ENCODE measurements at regions not wholly inside any gene's neighbourhood (a gene's known extent, or its start where the extent isn't known, plus 50 kb on each side); places are given as distances from the start of the nearest gene placed in this dataset.

DNA sequence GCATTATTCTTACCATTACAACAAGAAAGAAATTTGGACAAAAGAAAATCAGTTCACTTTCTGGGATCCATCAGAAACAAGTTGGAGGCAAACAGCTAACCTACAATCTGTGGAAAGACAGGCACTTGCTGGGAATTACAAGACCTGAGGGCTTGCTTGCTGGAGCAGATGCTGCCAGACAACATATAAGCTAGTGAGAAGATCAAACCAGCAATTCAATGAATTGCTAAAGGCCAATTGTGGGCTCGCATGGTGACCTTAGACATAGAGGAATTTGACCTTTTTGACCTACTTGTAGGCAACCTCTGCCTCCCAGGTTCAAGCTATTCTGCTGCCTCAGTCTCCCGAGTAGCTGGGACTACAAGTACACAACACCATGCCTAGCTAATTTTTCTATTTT, 921.2 kb upstream of the CNTNAP5 start:
- no peaks in the 10 kb centered on the region for H3K4me1 ChIP-seq (ENCODE audit: insufficient read depth, low read length)
- H3K9ac ChIP-seq (ENCODE audit: low read length), result no peak overlapping the region
- no peaks in the 10 kb centered on the region for H3K36me3 ChIP-seq (ENCODE audit: insufficient read depth, low read length)
- H2AFZ ChIP-seq (ENCODE audit: low read depth, low read length), result no peak overlapping the region
- H3K79me2 ChIP-seq (ENCODE audit: insufficient read depth, low read length), result no peaks in the 10 kb centered on the region
- FAIRE-seq (no peak), DNase-seq (ENCODE audit: low read depth) (no peak)
- no peaks in the 10 kb centered on the region for H3K9me3 ChIP-seq (ENCODE audit: insufficient read depth, low read depth, low read length)
- H3K36me3 Mint-ChIP-seq (ENCODE audit: low read depth, unreplicated experiment), result no peaks in the 10 kb centered on the region
- no peak overlapping the region for H3K27ac Mint-ChIP-seq (ENCODE audit: unreplicated experiment)
- TF ChIP-seq CTCF (IDR thresholded peaks at IDR 0.05; ENCODE audit: insufficient read depth, low read depth, low read length) (no peak), EZH2 (IDR thresholded peaks at IDR 0.05; ENCODE audit: insufficient read depth, low read length) (no peak)
- no peak overlapping the region for H3K4me3 ChIP-seq (ENCODE audit: insufficient read depth, low read depth, low read length)
- H4K20me1 ChIP-seq (ENCODE audit: insufficient read depth, low read length), result no peaks in the 10 kb centered on the region
- H3K27me3 ChIP-seq (ENCODE audit: insufficient read depth, low read length), result no peaks in the 10 kb centered on the region
- H3K9me3 Mint-ChIP-seq (ENCODE audit: unreplicated experiment), result no peaks in the 10 kb centered on the region
- H3K4me1 Mint-ChIP-seq (ENCODE audit: low read depth, unreplicated experiment), result no peaks in the 10 kb centered on the region
- no peak overlapping the region for H3K27ac ChIP-seq (ENCODE audit: low read depth, low read length)
- no peak overlapping the region for H3K4me2 ChIP-seq (ENCODE audit: low read length)
- no peaks in the 10 kb centered on the region for H3K27me3 Mint-ChIP-seq (ENCODE audit: low read depth, unreplicated experiment)
- no peak overlapping the region for H3K4me3 Mint-ChIP-seq (ENCODE audit: unreplicated experiment)

DNA sequence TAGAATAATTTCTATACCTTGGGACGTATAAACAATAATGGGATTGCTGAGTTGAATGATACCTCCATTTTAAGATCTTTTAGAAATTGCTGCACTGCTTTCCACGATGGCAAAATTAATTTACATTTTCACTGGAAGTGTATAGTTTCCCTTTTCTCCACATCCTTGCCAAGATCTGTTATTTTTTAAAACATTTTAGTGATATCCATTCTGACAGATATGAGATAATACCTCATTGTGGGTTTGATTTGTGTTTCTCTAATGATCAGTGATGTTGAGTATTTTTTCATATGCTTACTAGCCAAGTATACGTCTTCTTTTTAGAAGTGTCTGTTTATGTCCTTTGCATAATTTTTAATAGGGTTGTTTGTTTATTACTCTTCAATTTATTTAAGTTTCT, 908.5 kb upstream of the CNTNAP5 start:
- DNase-seq (ENCODE audit: low read depth), result no peak
- Histone ChIP-seq H3K9me3 (ENCODE audit: insufficient read depth, low read depth, low read length) (no peaks in the 10 kb centered on the region), H3K4me1 (ENCODE audit: insufficient read depth, low read length) (no peaks in the 10 kb centered on the region), H3K36me3 (ENCODE audit: insufficient read depth, low read length) (no peaks in the 10 kb centered on the region), H3K27ac (ENCODE audit: low read depth, low read length) (no peak overlapping the region), H4K20me1 (ENCODE audit: insufficient read depth, low read length) (no peaks in the 10 kb centered on the region), H3K4me3 (ENCODE audit: insufficient read depth, low read depth, low read length) (no peak overlapping the region), H3K9ac (ENCODE audit: low read length) (no peak overlapping the region), H3K79me2 (ENCODE audit: insufficient read depth, low read length) (no peaks in the 10 kb centered on the region), H3K27me3 (ENCODE audit: insufficient read depth, low read length) (no peaks in the 10 kb centered on the region), H3K4me2 (ENCODE audit: low read length) (no peak overlapping the region), H2AFZ (ENCODE audit: low read depth, low read length) (no peak overlapping the region)
- Mint-ChIP-seq H3K4me1 (ENCODE audit: low read depth, unreplicated experiment) (no peaks in the 10 kb centered on the region), H3K4me3 (ENCODE audit: unreplicated experiment) (no peak overlapping the region), H3K27me3 (ENCODE audit: low read depth, unreplicated experiment) (no peaks in the 10 kb centered on the region), H3K27ac (ENCODE audit: unreplicated experiment) (no peak overlapping the region), H3K9me3 (ENCODE audit: unreplicated experiment) (peaks cover 9% of the 10 kb centered on the region), H3K36me3 (ENCODE audit: low read depth, unreplicated experiment) (no peaks in the 10 kb centered on the region)
- FAIRE-seq, result no peak
- TF ChIP-seq EZH2 (IDR thresholded peaks at IDR 0.05; ENCODE audit: insufficient read depth, low read length) (no peak), CTCF (IDR thresholded peaks at IDR 0.05; ENCODE audit: insufficient read depth, low read depth, low read length) (no peak)

DNA sequence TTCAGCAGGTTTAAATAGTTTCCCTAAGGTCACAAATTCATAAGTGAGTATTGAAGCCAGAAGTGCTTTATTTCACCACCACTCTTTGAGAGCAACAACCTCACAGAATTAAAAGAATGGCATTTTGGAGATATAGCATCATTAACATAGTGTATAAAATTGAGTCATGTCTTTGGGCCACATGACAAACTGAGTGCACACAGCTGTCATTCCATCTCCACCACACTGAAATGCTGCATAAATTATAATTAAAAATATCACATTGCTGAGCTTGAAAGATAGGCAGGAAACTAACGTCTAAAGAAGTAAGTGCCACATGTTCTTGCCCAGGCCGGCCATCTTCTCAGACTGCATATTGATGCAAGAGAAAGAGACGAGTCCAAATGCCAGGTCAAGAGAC, 897.9 kb upstream of the CNTNAP5 start:
- no peak overlapping the region for H3K27ac ChIP-seq (ENCODE audit: low read depth, low read length)
- Mint-ChIP-seq H3K4me3 (ENCODE audit: unreplicated experiment) (no peak overlapping the region), H3K4me1 (ENCODE audit: low read depth, unreplicated experiment) (no peaks in the 10 kb centered on the region), H3K27ac (ENCODE audit: unreplicated experiment) (no peak overlapping the region), H3K27me3 (ENCODE audit: low read depth, unreplicated experiment) (no peaks in the 10 kb centered on the region), H3K9me3 (ENCODE audit: unreplicated experiment) (no peaks in the 10 kb centered on the region), H3K36me3 (ENCODE audit: low read depth, unreplicated experiment) (no peaks in the 10 kb centered on the region)
- H3K9me3 ChIP-seq (ENCODE audit: insufficient read depth, low read depth, low read length), result no peaks in the 10 kb centered on the region
- H3K4me3 ChIP-seq (ENCODE audit: insufficient read depth, low read depth, low read length), result no peak overlapping the region
- H2AFZ ChIP-seq (ENCODE audit: low read depth, low read length), result no peak overlapping the region
- no peaks in the 10 kb centered on the region for H3K79me2 ChIP-seq (ENCODE audit: insufficient read depth, low read length)
- no peaks in the 10 kb centered on the region for H3K36me3 ChIP-seq (ENCODE audit: insufficient read depth, low read length)
- DNase-seq (ENCODE audit: low read depth) (no peak), FAIRE-seq (no peak)
- H3K4me1 ChIP-seq (ENCODE audit: insufficient read depth, low read length), result no peaks in the 10 kb centered on the region
- H4K20me1 ChIP-seq (ENCODE audit: insufficient read depth, low read length), result no peaks in the 10 kb centered on the region
- no peak overlapping the region for H3K9ac ChIP-seq (ENCODE audit: low read length)
- no peaks in the 10 kb centered on the region for H3K27me3 ChIP-seq (ENCODE audit: insufficient read depth, low read length)
- no peak overlapping the region for H3K4me2 ChIP-seq (ENCODE audit: low read length)
- TF ChIP-seq CTCF (IDR thresholded peaks at IDR 0.05; ENCODE audit: insufficient read depth, low read depth, low read length) (no peak), EZH2 (IDR thresholded peaks at IDR 0.05; ENCODE audit: insufficient read depth, low read length) (no peak)
